Right atrium auricular region (tissue), 2 donors: ENCODE measurements at regions not wholly inside any gene's neighbourhood (a gene's known extent, or its start where the extent isn't known, plus 50 kb on each side); places are given as distances from the start of the nearest gene placed in this dataset.

ENCODE experiments used
- DNase-seq: peaks from one replicate; pipeline ENCODE4 v3.0.0-alpha.2; 2019; ENCODE audit warnings: low spot score
- H3K27ac ChIP-seq, 2 donors: fragments of 200-600 bp; sonication (generic); 1 replicate in 1 of 2; 2 replicates in 1 of 2; pipeline ENCODE4 v1.5.1; 2016 to 2019
- H3K27me3 ChIP-seq, 2 donors: fragments of 200-600 bp; sonication (generic); one replicate each; pipeline versions ENCODE4 v1.5.1 to v1.6.0; 2017 to 2019
- H3K36me3 ChIP-seq: fragments of 200-600 bp; sonication (generic); one replicate; pipeline ENCODE4 v1.5.1; 2016
- H3K4me1 ChIP-seq, 2 donors: fragments of 200-600 bp; sonication (generic); one replicate each; pipeline versions ENCODE4 v1.5.1 to v1.6.0; 2017 to 2019
- H3K4me3 ChIP-seq, 2 donors: fragments of 200-600 bp; sonication (generic); 1 replicate in 1 of 2; 2 replicates in 1 of 2; pipeline ENCODE4 v1.5.1; 2017 to 2019; ENCODE audit warnings: mild to moderate bottlenecking in 1 of 2, moderate library complexity in 1 of 2
- H3K9me3 ChIP-seq, 2 donors: fragments of 200-600 bp; sonication (generic); one replicate each; pipeline ENCODE4 v1.5.1; 2019
- TF ChIP-seq, protein P1 (sequence below), 2 donors: fragments of 200-600 bp; sonication (generic); IDR thresholded peaks; one replicate each; pipeline ENCODE4 v1.5.1; 2019; ENCODE audit warnings: antibody characterized with exemption in 2 of 2

DNA sequence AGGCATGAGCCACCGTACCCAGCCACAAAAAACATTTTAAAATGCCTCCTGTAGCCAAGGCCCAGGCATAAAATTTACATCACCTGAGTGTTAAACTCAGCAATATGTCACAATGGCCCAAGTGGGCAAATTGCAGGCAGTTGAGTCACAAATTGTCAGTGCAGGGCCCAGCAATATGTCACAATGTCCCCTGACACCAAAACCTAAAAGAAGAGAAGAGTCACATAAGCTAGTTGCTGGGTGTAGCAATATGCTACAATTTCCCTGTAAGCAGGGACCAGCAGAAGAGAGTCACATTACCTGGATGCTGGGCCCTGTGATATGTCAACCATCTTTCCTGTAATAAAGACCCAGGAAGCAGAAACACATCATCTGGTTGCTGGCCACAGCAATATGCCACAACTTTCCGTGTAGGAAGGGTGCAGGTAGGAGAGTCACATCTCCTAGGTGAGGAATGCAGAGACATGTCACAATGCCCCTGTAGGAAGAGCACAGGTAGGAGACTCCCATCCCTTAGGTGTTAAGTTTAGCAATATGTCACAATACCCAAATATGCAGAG, 136.0 kb upstream of the ZNF91 start:
- TF ChIP-seq, protein P1, sequence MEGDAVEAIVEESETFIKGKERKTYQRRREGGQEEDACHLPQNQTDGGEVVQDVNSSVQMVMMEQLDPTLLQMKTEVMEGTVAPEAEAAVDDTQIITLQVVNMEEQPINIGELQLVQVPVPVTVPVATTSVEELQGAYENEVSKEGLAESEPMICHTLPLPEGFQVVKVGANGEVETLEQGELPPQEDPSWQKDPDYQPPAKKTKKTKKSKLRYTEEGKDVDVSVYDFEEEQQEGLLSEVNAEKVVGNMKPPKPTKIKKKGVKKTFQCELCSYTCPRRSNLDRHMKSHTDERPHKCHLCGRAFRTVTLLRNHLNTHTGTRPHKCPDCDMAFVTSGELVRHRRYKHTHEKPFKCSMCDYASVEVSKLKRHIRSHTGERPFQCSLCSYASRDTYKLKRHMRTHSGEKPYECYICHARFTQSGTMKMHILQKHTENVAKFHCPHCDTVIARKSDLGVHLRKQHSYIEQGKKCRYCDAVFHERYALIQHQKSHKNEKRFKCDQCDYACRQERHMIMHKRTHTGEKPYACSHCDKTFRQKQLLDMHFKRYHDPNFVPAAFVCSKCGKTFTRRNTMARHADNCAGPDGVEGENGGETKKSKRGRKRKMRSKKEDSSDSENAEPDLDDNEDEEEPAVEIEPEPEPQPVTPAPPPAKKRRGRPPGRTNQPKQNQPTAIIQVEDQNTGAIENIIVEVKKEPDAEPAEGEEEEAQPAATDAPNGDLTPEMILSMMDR (IDR thresholded peaks at IDR 0.05): no peak
- Histone ChIP-seq H3K27me3 (no peaks in the 10 kb centered on the region), H3K4me1 (no peaks in the 10 kb centered on the region), H3K36me3 (no peaks in the 10 kb centered on the region), H3K27ac (no peak overlapping the region), H3K9me3 (peaks cover 0 to 5% of the 10 kb centered on the region in 2 donors), H3K4me3 (no peak overlapping the region)
- DNase-seq: no peak

DNA sequence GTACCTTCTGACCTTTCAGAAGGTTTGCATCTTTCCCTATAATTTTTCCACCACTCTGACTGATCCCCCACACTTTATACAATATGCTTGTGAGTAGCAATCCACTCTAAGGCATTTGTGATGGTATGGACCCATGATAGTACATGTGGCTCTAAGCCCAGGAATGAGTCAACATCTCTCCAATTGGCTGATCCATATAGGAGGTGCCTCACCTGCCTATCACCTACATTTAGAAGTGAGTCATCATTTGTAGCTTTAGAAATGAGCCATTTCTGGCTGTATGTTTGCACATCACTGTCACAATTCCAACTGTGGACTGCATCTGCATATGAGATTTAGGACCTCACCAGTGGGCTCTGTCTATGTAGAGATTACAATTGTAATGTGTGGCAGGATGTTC, 133.1 kb upstream of the ZNF91 start:
- H3K9me3 ChIP-seq: peaks cover 0 to 5% of the 10 kb centered on the region in 2 donors
- TF ChIP-seq, protein P1 (IDR thresholded peaks at IDR 0.05): no peak
- no peaks in the 10 kb centered on the region for H3K36me3 ChIP-seq
- H3K4me3 ChIP-seq: no peak overlapping the region
- DNase-seq: no peak
- H3K4me1 ChIP-seq: no peaks in the 10 kb centered on the region
- H3K27me3 ChIP-seq: no peaks in the 10 kb centered on the region
- H3K27ac ChIP-seq: no peak overlapping the region

DNA sequence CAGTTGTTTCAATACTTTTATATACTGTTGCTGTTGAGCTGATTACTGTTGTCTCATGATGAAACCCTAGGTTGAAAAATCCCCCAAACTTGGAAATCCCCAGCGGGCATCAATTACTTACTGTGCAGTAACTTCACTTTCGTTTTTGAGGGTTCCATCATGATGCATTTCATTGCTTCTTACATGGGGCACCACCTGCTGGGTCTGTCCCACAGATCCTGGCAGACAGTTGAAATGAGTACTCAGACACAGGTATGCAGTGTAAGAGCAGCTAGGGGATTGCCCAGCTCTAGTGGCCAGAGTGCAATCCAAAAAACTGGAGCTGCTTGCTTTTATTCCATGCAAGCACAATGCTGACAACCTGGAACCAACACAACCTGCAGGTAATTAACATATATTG, 132.5 kb upstream of the ZNF91 start:
- H3K9me3 ChIP-seq: peaks cover 0 to 5% of the 10 kb centered on the region in 2 donors
- no peaks in the 10 kb centered on the region for H3K4me1 ChIP-seq
- H3K4me3 ChIP-seq: no peak overlapping the region
- no peaks in the 10 kb centered on the region for H3K27me3 ChIP-seq
- TF ChIP-seq, protein P1 (IDR thresholded peaks at IDR 0.05): no peak
- H3K36me3 ChIP-seq: no peaks in the 10 kb centered on the region
- DNase-seq: no peak
- H3K27ac ChIP-seq: no peak overlapping the region

DNA sequence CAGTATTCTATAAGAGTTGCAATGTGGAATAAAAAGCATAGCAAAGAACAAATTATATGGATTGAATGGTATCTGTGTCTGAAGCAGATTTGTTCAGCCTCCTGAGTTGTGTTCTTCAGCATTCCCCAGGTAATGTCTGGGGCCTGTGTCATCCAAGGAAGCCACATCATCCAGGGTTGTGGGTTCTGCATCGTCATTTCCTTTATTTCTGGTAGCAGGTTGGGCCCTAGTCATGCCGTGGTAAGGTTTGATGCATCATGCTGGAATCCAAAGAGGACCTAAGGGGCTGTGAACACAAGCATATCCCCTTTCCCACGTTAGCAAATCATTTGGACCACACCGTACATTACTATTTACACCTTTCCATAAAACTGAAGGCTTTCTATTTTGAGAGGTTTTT, 131.0 kb upstream of the ZNF91 start:
- Histone ChIP-seq H3K27ac (no peak overlapping the region), H3K9me3 (peaks cover 0 to 5% of the 10 kb centered on the region in 2 donors), H3K27me3 (no peaks in the 10 kb centered on the region), H3K36me3 (no peaks in the 10 kb centered on the region), H3K4me3 (no peak overlapping the region), H3K4me1 (no peaks in the 10 kb centered on the region)
- TF ChIP-seq, protein P1 (IDR thresholded peaks at IDR 0.05): no peak
- DNase-seq: no peak

DNA sequence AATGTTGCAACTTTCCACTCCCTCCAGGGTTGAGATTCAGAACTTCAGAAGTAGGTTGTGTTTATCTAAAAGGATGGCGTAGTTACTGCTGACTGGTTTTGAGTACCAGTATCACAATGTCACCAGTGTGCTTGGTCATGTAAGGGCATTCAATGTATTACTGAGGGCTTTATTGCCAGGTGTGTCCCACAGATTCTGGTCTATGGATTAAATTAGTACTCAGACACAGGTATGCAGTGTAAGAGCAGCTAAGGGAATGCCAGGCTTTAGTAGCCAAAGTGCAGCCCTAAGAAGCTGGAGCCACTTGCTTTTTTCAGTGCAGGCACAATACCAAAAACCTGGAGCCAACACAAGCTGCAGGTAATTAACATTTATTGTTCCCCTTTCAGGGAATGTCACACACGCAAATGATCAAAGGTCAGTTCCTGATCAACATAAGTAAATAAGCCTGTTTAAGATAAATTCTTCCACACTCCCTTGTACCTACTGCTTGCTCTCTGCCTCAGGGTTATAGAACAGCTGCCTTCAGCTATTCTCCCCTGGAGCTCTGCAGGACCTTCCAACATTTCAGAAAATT, 130.1 kb upstream of the ZNF91 start:
- peaks cover 0 to 5% of the 10 kb centered on the region in 2 donors for H3K9me3 ChIP-seq
- no peak overlapping the region for H3K27ac ChIP-seq
- H3K4me1 ChIP-seq: no peaks in the 10 kb centered on the region
- H3K4me3 ChIP-seq: no peak overlapping the region
- TF ChIP-seq, protein P1 (IDR thresholded peaks at IDR 0.05): no peak
- DNase-seq: no peak
- no peaks in the 10 kb centered on the region for H3K27me3 ChIP-seq
- no peaks in the 10 kb centered on the region for H3K36me3 ChIP-seq

DNA sequence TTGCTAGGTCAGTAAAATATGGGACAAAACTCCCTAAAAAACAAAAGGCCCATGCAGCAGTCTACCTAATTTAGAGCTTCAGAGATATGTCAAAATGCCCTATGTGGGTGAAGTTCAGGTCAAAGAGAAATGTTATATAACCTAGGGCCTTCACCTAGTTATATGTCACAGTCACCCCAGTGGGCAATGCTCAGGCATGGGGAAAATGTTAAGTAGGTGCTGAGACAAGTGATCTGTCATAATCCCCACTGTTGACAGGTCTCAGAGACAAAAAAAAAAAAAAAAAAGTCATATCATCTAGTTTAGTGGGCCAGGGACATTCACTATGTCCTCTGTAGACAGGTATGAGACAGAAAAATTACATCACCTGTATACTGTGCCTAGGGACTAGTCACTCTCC, 128.6 kb upstream of the ZNF91 start:
- H3K4me3 ChIP-seq: no peak overlapping the region
- H3K9me3 ChIP-seq: peaks cover 0 to 5% of the 10 kb centered on the region in 2 donors
- H3K27me3 ChIP-seq: no peaks in the 10 kb centered on the region
- TF ChIP-seq, protein P1 (IDR thresholded peaks at IDR 0.05): no peak
- no peaks in the 10 kb centered on the region for H3K4me1 ChIP-seq
- no peaks in the 10 kb centered on the region for H3K36me3 ChIP-seq
- no peak overlapping the region for H3K27ac ChIP-seq
- no peak for DNase-seq
